KMS-11 (cell line): ENCODE measurements at regions not wholly inside any gene's neighbourhood (a gene's known extent, or its start where the extent isn't known, plus 50 kb on each side); places are given as distances from the start of the nearest gene placed in this dataset.

ENCODE experiments used
- H2AFZ ChIP-seq: fragments of 200-600 bp; sonication (generic); 2 replicates; pipeline ENCODE4 v1.6.1; 2016; ENCODE audit warnings: antibody characterized with exemption, mixed run types, low read depth
- H3K27ac ChIP-seq: fragments of 200-600 bp; sonication (generic); 2 replicates; pipeline ENCODE4 v1.6.1; 2016; ENCODE audit warnings: mild to moderate bottlenecking, mixed run types
- H3K27me3 ChIP-seq: fragments of 200-600 bp; sonication (generic); 2 replicates; pipeline ENCODE4 v1.6.1; 2017; ENCODE audit warnings: mild to moderate bottlenecking, low read depth, mixed run types, moderate library complexity; ENCODE audit not compliant: insufficient read depth
- H3K36me3 ChIP-seq: fragments of 200-600 bp; sonication (generic); 2 replicates; pipeline ENCODE4 v1.6.1; 2017; ENCODE audit warnings: mild to moderate bottlenecking, mixed run types; ENCODE audit not compliant: insufficient read depth
- H3K4me1 ChIP-seq: fragments of 200-600 bp; sonication (generic); 2 replicates; pipeline ENCODE4 v1.6.1; 2016; ENCODE audit warnings: mild to moderate bottlenecking, low read depth, mixed run types; ENCODE audit not compliant: poor library complexity, severe bottlenecking
- H3K4me2 ChIP-seq: fragments of 200-600 bp; sonication (generic); 2 replicates; pipeline ENCODE4 v1.7.0; 2016; ENCODE audit warnings: mild to moderate bottlenecking, mixed run types
- H3K4me3 ChIP-seq: fragments of 200-600 bp; sonication (generic); IDR thresholded peaks from 2 replicates; pipeline ENCODE4 v1.6.1; 2017; ENCODE audit warnings: low read depth, low read length, mixed read lengths; ENCODE audit not compliant: insufficient read depth
- H3K79me2 ChIP-seq: fragments of 200-600 bp; sonication (generic); 2 replicates; pipeline ENCODE4 v1.6.1; 2016; ENCODE audit warnings: low read depth, mixed run types; ENCODE audit not compliant: insufficient read depth
- H3K9ac ChIP-seq: fragments of 200-600 bp; sonication (generic); 2 replicates; pipeline ENCODE4 v1.6.1; 2016; ENCODE audit warnings: mild to moderate bottlenecking, mixed run types
- H4K20me1 ChIP-seq: fragments of 200-600 bp; sonication (generic); 2 replicates; pipeline ENCODE4 v1.6.1; 2016; ENCODE audit warnings: mild to moderate bottlenecking, mixed run types; ENCODE audit not compliant: insufficient read depth
- TF ChIP-seq, protein P1 (sequence below): fragments of 200-600 bp; sonication (generic); conservative IDR thresholded peaks from 2 replicates; pipeline ENCODE4 v1.6.1; 2017; ENCODE audit warnings: low read depth, mild to moderate bottlenecking, antibody characterized with exemption, low read length, moderate library complexity, mixed read lengths

DNA sequence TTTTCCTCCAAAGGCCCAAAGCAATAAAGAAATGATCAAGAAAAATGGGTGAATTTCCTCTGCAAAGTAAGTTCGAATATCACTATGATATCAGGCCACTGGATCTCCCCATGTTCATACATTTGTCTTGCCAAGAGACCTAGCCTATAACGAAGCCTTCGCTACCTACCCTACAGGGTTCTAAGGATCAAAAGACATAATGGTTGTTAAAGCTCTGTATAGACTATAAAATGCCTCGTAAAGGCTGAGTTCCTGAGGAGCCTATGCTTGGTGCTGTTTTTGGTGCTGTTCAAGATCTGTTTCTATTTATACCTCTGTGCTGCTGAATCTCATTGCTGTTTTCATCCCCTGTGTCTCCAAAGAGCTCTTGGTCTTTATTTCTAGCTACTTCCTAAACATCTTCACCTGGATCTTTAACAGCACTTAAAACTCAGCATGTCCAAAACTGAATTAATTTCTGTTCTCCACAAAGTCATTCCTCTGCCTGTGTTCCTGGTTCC is 254.4 kb upstream of the CHAC2 start:
- Histone ChIP-seq H2AFZ (no peak overlapping the region), H3K79me2 (no peaks in the 10 kb centered on the region), H4K20me1 (no peaks in the 10 kb centered on the region), H3K4me1 (no peaks in the 10 kb centered on the region), H3K4me3 (no peak overlapping the region), H3K9ac (no peak overlapping the region), H3K36me3 (no peaks in the 10 kb centered on the region), H3K27ac (no peak overlapping the region), H3K27me3 (no peaks in the 10 kb centered on the region), H3K4me2 (no peak overlapping the region)
- TF ChIP-seq, protein P1, sequence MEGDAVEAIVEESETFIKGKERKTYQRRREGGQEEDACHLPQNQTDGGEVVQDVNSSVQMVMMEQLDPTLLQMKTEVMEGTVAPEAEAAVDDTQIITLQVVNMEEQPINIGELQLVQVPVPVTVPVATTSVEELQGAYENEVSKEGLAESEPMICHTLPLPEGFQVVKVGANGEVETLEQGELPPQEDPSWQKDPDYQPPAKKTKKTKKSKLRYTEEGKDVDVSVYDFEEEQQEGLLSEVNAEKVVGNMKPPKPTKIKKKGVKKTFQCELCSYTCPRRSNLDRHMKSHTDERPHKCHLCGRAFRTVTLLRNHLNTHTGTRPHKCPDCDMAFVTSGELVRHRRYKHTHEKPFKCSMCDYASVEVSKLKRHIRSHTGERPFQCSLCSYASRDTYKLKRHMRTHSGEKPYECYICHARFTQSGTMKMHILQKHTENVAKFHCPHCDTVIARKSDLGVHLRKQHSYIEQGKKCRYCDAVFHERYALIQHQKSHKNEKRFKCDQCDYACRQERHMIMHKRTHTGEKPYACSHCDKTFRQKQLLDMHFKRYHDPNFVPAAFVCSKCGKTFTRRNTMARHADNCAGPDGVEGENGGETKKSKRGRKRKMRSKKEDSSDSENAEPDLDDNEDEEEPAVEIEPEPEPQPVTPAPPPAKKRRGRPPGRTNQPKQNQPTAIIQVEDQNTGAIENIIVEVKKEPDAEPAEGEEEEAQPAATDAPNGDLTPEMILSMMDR: no peak

DNA sequence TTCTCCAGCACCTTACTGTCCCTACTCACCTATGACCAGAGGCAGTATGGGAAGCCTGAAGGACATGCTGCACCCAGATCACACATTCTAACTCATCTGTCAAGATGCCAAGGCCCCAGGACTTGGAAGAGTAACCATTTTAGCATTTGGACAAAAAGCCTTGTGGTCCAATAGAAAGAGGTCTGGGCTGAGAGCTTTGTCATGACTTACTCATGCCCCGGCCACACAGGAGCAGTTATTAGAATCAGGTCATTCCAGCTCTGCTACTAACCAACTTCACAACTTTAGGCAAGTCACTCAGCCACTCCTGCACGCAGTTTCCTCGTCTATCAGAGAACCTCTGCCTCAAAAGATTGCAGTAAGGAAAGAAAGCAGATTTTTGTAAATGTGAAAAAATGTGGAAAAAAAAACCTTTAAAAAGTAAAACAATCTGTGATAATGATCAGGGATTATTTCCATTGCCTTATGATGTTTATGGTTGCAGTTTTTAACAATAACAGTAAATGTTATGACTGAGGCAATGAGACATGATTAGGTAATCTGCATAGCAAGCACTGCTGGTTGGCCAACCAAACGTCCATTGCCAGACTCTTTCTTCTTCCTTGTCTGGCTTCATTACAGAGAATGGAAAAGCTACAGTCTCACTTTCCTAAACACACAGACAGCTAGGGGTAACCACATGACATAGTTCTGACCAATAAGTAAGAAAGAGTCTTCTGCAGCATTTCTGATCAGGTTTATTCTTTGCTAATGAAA is 255.4 kb upstream of the CHAC2 start:
- Histone ChIP-seq H3K9ac (no peak overlapping the region), H3K4me2 (no peak overlapping the region), H3K4me1 (no peaks in the 10 kb centered on the region), H3K27me3 (no peaks in the 10 kb centered on the region), H4K20me1 (no peaks in the 10 kb centered on the region), H3K79me2 (no peaks in the 10 kb centered on the region), H3K4me3 (no peak overlapping the region), H3K36me3 (no peaks in the 10 kb centered on the region), H2AFZ (no peak overlapping the region), H3K27ac (no peak overlapping the region)
- TF ChIP-seq, protein P1: no peak

DNA sequence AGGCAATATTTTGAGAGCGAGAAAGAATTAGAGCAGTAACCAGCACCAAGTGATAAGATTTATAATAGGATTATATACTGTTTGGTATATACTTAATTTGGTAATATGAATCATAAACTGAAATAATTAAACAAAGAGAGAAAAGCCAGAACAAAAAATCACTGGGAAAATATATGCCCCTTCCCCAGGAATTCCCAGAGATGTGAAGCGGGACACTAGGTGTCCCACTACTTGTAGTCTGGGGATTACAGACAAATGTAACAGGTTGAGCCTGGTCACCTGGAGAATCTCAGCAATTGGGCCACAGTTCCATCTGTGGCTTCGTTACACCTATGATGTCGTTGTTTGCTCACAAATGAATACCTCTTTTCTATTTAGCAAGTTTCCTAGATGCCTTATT is 256.1 kb upstream of the CHAC2 start:
- no peaks in the 10 kb centered on the region for H3K27me3 ChIP-seq
- H4K20me1 ChIP-seq: no peaks in the 10 kb centered on the region
- no peak overlapping the region for H3K9ac ChIP-seq
- TF ChIP-seq, protein P1: no peak
- no peak overlapping the region for H2AFZ ChIP-seq
- no peak overlapping the region for H3K27ac ChIP-seq
- H3K79me2 ChIP-seq: no peaks in the 10 kb centered on the region
- H3K36me3 ChIP-seq: no peaks in the 10 kb centered on the region
- no peaks in the 10 kb centered on the region for H3K4me1 ChIP-seq
- H3K4me3 ChIP-seq: no peak overlapping the region
- no peak overlapping the region for H3K4me2 ChIP-seq

DNA sequence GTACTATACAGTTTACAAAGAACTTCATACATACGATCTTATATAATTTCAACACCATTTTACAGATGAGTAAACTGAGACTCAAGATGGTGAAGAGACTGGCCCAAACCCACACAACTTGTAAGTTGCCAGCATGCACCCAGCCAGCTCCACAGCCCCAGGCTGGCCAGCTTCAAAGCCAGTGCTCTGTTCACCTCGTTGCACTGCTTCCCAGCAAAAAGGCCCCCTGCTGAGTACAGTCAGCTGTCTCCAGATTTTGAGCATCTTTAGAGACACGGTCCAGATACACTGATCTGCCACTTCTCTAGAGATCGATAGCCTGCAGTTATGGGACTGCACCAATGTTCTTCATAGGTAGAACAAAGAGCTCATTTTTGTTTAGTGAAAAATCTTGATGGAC is 257.2 kb upstream of the CHAC2 start:
- H3K79me2 ChIP-seq: no peaks in the 10 kb centered on the region
- no peaks in the 10 kb centered on the region for H4K20me1 ChIP-seq
- no peak overlapping the region for H3K9ac ChIP-seq
- no peaks in the 10 kb centered on the region for H3K36me3 ChIP-seq
- TF ChIP-seq, protein P1: no peak
- no peak overlapping the region for H2AFZ ChIP-seq
- H3K27ac ChIP-seq: no peak overlapping the region
- H3K4me1 ChIP-seq: no peaks in the 10 kb centered on the region
- no peak overlapping the region for H3K4me3 ChIP-seq
- no peak overlapping the region for H3K4me2 ChIP-seq
- no peaks in the 10 kb centered on the region for H3K27me3 ChIP-seq
